GM12878 (cell line): ENCODE measurements at regions not wholly inside any gene's neighbourhood (a gene's known extent, or its start where the extent isn't known, plus 50 kb on each side); places are given as distances from the start of the nearest gene placed in this dataset.

ENCODE experiments used
- ATAC-seq: fragments of 200-7000 bp; cut with Tn5 transposase; 3 replicates; pipeline ENCODE4 v1.9.1; 2020; ENCODE audit warnings: mild to moderate bottlenecking, moderate library complexity
- BruUV-seq: library from RNA; stranded (reverse); fragments of 400-500 nt; replicated peaks from 2 replicates; lab custom pipeline; 2021; lab: Mats Ljungman, UMichigan
- CTCF ChIA-PET: fragments of 300-600 bp; sonication (Branson Sonifier 250); formaldehyde crosslinking; extraction: SDS; loops from one replicate; lab custom pipeline; 2021; ENCODE audit warnings: inconsistent platforms; lab: Yijun Ruan, JAX
- POLR2A ChIA-PET: fragments of 350-600 bp; formaldehyde crosslinking; extraction: SDS; loops from one replicate; lab custom pipeline; 2021; ENCODE audit warnings: inconsistent platforms; lab: Charles Lee
- RAD21 ChIA-PET: fragments of 300-600 bp; sonication (Branson Sonifier 250); formaldehyde crosslinking; loops from one replicate; lab custom pipeline; 2023; ENCODE audit warnings: antibody characterized with exemption; ENCODE audit not compliant: unreplicated experiment; lab: Charles Lee
- SMC1A ChIA-PET: fragments of 300-600 bp; sonication (Branson Sonifier 250); formaldehyde crosslinking; loops from one replicate; lab custom pipeline; 2023; ENCODE audit not compliant: unreplicated experiment, uncharacterized antibody; lab: Charles Lee
- DNase-seq: peaks from one replicate; pipeline ENCODE4 v3.0.0-alpha.2; 2011; ENCODE audit warnings: low read depth, low spot score
- FAIRE-seq: peaks from 3 replicates; lab custom pipeline; 2011; peaks lifted over from hg19 to GRCh38; lab: Jason Lieb, UNC
- H2AFZ ChIP-seq: 2 replicates; pipeline ENCODE4 v1.6.0; 2011; ENCODE audit warnings: low read depth, low read length, control low read depth; ENCODE audit not compliant: control insufficient read depth
- H3K27ac ChIP-seq: 2 replicates; pipeline ENCODE4 v1.5.1; 2011; ENCODE audit warnings: control low read depth; ENCODE audit not compliant: control insufficient read depth, insufficient read depth
- H3K27me3 ChIP-seq, 2 experiments: replicated peaks in 1 of 2; 2 replicates each; pipeline versions ENCODE4 v1.6.0 to v1.6.1; 2011; ENCODE audit warnings: low read length in 1 of 2; ENCODE audit not compliant: control insufficient read depth in 2 of 2, insufficient read depth in 2 of 2
- H3K36me3 ChIP-seq, 2 experiments: 2 replicates each; pipeline ENCODE4 v1.5.1; 2011; ENCODE audit warnings: low read length in 1 of 2; ENCODE audit not compliant: control insufficient read depth in 2 of 2, insufficient read depth in 2 of 2
- H3K4me1 ChIP-seq: 2 replicates; pipeline ENCODE4 v1.6.1; 2011; ENCODE audit warnings: mild to moderate bottlenecking, low read length, moderate library complexity, mixed read lengths; ENCODE audit not compliant: control insufficient read depth, insufficient read depth
- H3K4me2 ChIP-seq: 2 replicates; pipeline ENCODE4 v1.6.0; 2011; ENCODE audit warnings: control low read depth; ENCODE audit not compliant: control insufficient read depth, insufficient read depth
- H3K4me3 ChIP-seq: fragments of 200-600 bp; sonication (generic); 2 replicates; pipeline ENCODE4 v1.5.1; 2016
- H3K79me2 ChIP-seq: 2 replicates; pipeline ENCODE4 v1.6.0; 2011; ENCODE audit warnings: low read length; ENCODE audit not compliant: control insufficient read depth, insufficient read depth
- H3K9ac ChIP-seq: 2 replicates; pipeline ENCODE4 v1.8.0; 2011; ENCODE audit warnings: low read length, control low read depth, mixed read lengths; ENCODE audit not compliant: control insufficient read depth, insufficient read depth
- H3K9me3 ChIP-seq: replicated peaks from 3 replicates; pipeline ENCODE4 v1.5.1; 2011; ENCODE audit warnings: mild to moderate bottlenecking, low read length; ENCODE audit not compliant: control insufficient read depth, insufficient read depth
- H4K20me1 ChIP-seq: 2 replicates; pipeline ENCODE4 v1.6.0; 2011; ENCODE audit not compliant: control insufficient read depth, insufficient read depth
- BCL11A ChIP-seq: IDR thresholded peaks from 2 replicates; pipeline ENCODE4 v1.6.1; 2011; ENCODE audit warnings: low read depth, low read length
- CREM ChIP-seq: IDR thresholded peaks from 2 replicates; pipeline ENCODE4 v1.6.1; 2014; ENCODE audit warnings: antibody characterized with exemption, low read depth
- ESRRA ChIP-seq: IDR thresholded peaks from 2 replicates; pipeline ENCODE4 v1.6.1; 2012; ENCODE audit warnings: mild to moderate bottlenecking, low read length, improper control_type of control experiment
- MYB ChIP-seq: fragments of 150-350 bp; IDR thresholded peaks from 2 replicates; pipeline ENCODE4 v1.6.1; 2014; ENCODE audit warnings: mild to moderate bottlenecking, low read depth, low read length, borderline replicate concordance
- PRDM15 ChIP-seq: fragments of 450-650 bp; formaldehyde crosslinking; IDR thresholded peaks from 2 replicates; pipeline ENCODE4 v1.4.0; 2020; ENCODE audit warnings: mild to moderate bottlenecking, moderate library complexity
- RB1 ChIP-seq: fragments of 450-650 bp; formaldehyde crosslinking; IDR thresholded peaks from 2 replicates; pipeline ENCODE4 v1.6.1; 2017; ENCODE audit warnings: mild to moderate bottlenecking, borderline replicate concordance
- RFX5 ChIP-seq: IDR thresholded peaks from 2 replicates; pipeline ENCODE4 v1.6.1; 2011; ENCODE audit warnings: low read depth, low read length, improper control_type of control experiment
- RUNX3 ChIP-seq: IDR thresholded peaks from 2 replicates; pipeline ENCODE4 v1.6.1; 2012; ENCODE audit warnings: low read length, inconsistent platforms
- SUPT20H ChIP-seq: IDR thresholded peaks from 2 replicates; pipeline ENCODE4 v1.6.1; 2011; ENCODE audit warnings: low read depth, mild to moderate bottlenecking, low read length, moderate library complexity, borderline replicate concordance; ENCODE audit not compliant: control insufficient read depth
- TARDBP ChIP-seq: IDR thresholded peaks from 2 replicates; pipeline ENCODE4 v1.6.1; 2016; ENCODE audit warnings: borderline replicate concordance
- WGBS: methylation state at CpG from one replicate; pipeline ENCODE4 v1.1.6; 2016; ENCODE audit warnings: low lambda C conversion rate; ENCODE audit not compliant: insufficient replicate concordance, insufficient coverage; ENCODE audit errors: missing lambda C conversion rate; 5-methylcytosine and 5-hydroxymethylcytosine counted together
- in situ Hi-C: fragments of 300-500 bp; cut with MboI; formaldehyde crosslinking; loops from 9 replicates; pipeline ENCODE4 v1.14.3; 2018; ENCODE audit warnings: mixed read lengths
- intact Hi-C: fragments of 100-400 bp; cut with micrococcal nuclease; formaldehyde crosslinking; loops from one replicate; pipeline ENCODE4 v1.14.2; 2022; ENCODE audit not compliant: unreplicated experiment
- TF ChIP-seq, protein P1 (sequence below): fragments of 450-650 bp; formaldehyde crosslinking; IDR thresholded peaks from 2 replicates; pipeline ENCODE4 v1.5.0; 2022; ENCODE audit warnings: mild to moderate bottlenecking, missing genetic modification characterization
- TF ChIP-seq, protein P2 (sequence below): IDR thresholded peaks from 2 replicates; pipeline ENCODE4 v1.6.1; 2012; ENCODE audit warnings: improper control_type of control experiment, low read depth, low read length; ENCODE audit not compliant: insufficient replicate concordance

- RAD21 ChIA-PET, result interaction anchor here (0.9 kb wide), 1 partner anchor 23 kb away, joined by 3 read pairs; no protein-coding TSS in a partner anchor
- no peaks in the 10 kb centered on the region; the same call in 1 of the 3 replicates for H3K9me3 ChIP-seq
- BruUV-seq, result no TSS peak
- FAIRE-seq (no peak), DNase-seq (no peak), ATAC-seq (no peak)
- no peak overlapping the region for H3K9ac ChIP-seq
- no peaks in the 10 kb centered on the region for H3K79me2 ChIP-seq
- H3K27me3 ChIP-seq, result no peaks in the 10 kb centered on the region
- H3K4me2 ChIP-seq, result no peak overlapping the region
- H3K4me1 ChIP-seq, result peaks cover 9% of the 10 kb centered on the region
- SMC1A ChIA-PET, result interaction anchor here (0.6 to 2.7 kb wide), 2 partner anchors 16 to 377 kb away, joined by 4 to 8 read pairs; no protein-coding TSS in a partner anchor
- POLR2A ChIA-PET, result no interaction called here
- no peak overlapping the region for H3K4me3 ChIP-seq
- no peak overlapping the region for H2AFZ ChIP-seq
- CTCF ChIA-PET, result interaction anchor here (0.6 kb wide), 1 partner anchor 825 kb away, joined by 3 read pairs; no protein-coding TSS in a partner anchor
- H3K27ac ChIP-seq, result no peak overlapping the region
- no peaks in the 10 kb centered on the region for H4K20me1 ChIP-seq
- in situ Hi-C loops, result no loop called here
- no peaks in the 10 kb centered on the region for H3K36me3 ChIP-seq
- 69% methylated on average over 4 of the region's 4 CpGs for WGBS
- intact Hi-C loops, result loop anchor here (5.0 to 10.0 kb wide), 3 partner anchors 150 to 870 kb away; no protein-coding TSS in a partner anchor
- TF ChIP-seq MYB (no peak), SUPT20H (no peak), BCL11A (no peak), PRDM15 (CRISPR knock-in tag) (no peak), RUNX3 (no peak), RB1 (no peak), TARDBP (no peak), RFX5 (no peak), CREM (no peak), ESRRA (no peak)
- TF ChIP-seq, protein P1, sequence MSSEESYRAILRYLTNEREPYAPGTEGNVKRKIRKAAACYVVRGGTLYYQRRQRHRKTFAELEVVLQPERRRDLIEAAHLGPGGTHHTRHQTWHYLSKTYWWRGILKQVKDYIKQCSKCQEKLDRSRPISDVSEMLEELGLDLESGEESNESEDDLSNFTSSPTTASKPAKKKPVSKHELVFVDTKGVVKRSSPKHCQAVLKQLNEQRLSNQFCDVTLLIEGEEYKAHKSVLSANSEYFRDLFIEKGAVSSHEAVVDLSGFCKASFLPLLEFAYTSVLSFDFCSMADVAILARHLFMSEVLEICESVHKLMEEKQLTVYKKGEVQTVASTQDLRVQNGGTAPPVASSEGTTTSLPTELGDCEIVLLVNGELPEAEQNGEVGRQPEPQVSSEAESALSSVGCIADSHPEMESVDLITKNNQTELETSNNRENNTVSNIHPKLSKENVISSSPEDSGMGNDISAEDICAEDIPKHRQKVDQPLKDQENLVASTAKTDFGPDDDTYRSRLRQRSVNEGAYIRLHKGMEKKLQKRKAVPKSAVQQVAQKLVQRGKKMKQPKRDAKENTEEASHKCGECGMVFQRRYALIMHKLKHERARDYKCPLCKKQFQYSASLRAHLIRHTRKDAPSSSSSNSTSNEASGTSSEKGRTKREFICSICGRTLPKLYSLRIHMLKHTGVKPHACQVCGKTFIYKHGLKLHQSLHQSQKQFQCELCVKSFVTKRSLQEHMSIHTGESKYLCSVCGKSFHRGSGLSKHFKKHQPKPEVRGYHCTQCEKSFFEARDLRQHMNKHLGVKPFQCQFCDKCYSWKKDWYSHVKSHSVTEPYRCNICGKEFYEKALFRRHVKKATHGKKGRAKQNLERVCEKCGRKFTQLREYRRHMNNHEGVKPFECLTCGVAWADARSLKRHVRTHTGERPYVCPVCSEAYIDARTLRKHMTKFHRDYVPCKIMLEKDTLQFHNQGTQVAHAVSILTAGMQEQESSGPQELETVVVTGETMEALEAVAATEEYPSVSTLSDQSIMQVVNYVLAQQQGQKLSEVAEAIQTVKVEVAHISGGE (CRISPR knock-in tag), result no peak
- TF ChIP-seq, protein P2, sequence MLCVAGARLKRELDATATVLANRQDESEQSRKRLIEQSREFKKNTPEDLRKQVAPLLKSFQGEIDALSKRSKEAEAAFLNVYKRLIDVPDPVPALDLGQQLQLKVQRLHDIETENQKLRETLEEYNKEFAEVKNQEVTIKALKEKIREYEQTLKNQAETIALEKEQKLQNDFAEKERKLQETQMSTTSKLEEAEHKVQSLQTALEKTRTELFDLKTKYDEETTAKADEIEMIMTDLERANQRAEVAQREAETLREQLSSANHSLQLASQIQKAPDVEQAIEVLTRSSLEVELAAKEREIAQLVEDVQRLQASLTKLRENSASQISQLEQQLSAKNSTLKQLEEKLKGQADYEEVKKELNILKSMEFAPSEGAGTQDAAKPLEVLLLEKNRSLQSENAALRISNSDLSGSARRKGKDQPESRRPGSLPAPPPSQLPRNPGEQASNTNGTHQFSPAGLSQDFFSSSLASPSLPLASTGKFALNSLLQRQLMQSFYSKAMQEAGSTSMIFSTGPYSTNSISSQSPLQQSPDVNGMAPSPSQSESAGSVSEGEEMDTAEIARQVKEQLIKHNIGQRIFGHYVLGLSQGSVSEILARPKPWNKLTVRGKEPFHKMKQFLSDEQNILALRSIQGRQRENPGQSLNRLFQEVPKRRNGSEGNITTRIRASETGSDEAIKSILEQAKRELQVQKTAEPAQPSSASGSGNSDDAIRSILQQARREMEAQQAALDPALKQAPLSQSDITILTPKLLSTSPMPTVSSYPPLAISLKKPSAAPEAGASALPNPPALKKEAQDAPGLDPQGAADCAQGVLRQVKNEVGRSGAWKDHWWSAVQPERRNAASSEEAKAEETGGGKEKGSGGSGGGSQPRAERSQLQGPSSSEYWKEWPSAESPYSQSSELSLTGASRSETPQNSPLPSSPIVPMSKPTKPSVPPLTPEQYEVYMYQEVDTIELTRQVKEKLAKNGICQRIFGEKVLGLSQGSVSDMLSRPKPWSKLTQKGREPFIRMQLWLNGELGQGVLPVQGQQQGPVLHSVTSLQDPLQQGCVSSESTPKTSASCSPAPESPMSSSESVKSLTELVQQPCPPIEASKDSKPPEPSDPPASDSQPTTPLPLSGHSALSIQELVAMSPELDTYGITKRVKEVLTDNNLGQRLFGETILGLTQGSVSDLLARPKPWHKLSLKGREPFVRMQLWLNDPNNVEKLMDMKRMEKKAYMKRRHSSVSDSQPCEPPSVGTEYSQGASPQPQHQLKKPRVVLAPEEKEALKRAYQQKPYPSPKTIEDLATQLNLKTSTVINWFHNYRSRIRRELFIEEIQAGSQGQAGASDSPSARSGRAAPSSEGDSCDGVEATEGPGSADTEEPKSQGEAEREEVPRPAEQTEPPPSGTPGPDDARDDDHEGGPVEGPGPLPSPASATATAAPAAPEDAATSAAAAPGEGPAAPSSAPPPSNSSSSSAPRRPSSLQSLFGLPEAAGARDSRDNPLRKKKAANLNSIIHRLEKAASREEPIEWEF, result no peak
These were observed 285.7 kb downstream of the ZEB1 start for GRCh38 chr10:31604646-31605170.
